Chondrocyte (in vitro differentiated cells): ENCODE measurements at regions not wholly inside any gene's neighbourhood (a gene's known extent, or its start where the extent isn't known, plus 50 kb on each side); places are given as distances from the start of the nearest gene placed in this dataset.

Experiments used
- DNase-seq: peaks from one replicate; pipeline ENCODE4 v3.0.0; 2021; ENCODE audit warnings: mixed read lengths, low spot score
- H3K27ac Mint-ChIP-seq: one replicate; pipeline ENCODE4 v1.8.0; 2021; ENCODE audit warnings: mild to moderate bottlenecking, moderate library complexity, mixed read lengths; ENCODE audit not compliant: unreplicated experiment
- H3K27me3 Mint-ChIP-seq: 2 replicates; pipeline ENCODE4 v1.8.0; 2021; ENCODE audit warnings: low read depth, mixed read lengths
- H3K36me3 Mint-ChIP-seq: 2 replicates; pipeline ENCODE4 v1.8.0; 2021; ENCODE audit warnings: low read depth, mixed read lengths
- H3K4me1 Mint-ChIP-seq: 2 replicates; pipeline ENCODE4 v1.8.0; 2021; ENCODE audit warnings: low read depth, mild to moderate bottlenecking, mixed read lengths
- H3K4me3 Mint-ChIP-seq: one replicate; pipeline ENCODE4 v1.8.0; 2021; ENCODE audit warnings: mild to moderate bottlenecking, moderate library complexity, mixed read lengths; ENCODE audit not compliant: unreplicated experiment
- H3K9me3 Mint-ChIP-seq: 2 replicates; pipeline ENCODE4 v1.8.0; 2021; ENCODE audit warnings: low read depth, mixed read lengths
- TF ChIP-seq, protein P1 (sequence below): fragments of 200-600 bp; sonication (generic); IDR thresholded peaks from 2 replicates; pipeline ENCODE4 v1.5.0; 2021; ENCODE audit warnings: antibody characterized with exemption, mild to moderate bottlenecking, moderate library complexity

DNA sequence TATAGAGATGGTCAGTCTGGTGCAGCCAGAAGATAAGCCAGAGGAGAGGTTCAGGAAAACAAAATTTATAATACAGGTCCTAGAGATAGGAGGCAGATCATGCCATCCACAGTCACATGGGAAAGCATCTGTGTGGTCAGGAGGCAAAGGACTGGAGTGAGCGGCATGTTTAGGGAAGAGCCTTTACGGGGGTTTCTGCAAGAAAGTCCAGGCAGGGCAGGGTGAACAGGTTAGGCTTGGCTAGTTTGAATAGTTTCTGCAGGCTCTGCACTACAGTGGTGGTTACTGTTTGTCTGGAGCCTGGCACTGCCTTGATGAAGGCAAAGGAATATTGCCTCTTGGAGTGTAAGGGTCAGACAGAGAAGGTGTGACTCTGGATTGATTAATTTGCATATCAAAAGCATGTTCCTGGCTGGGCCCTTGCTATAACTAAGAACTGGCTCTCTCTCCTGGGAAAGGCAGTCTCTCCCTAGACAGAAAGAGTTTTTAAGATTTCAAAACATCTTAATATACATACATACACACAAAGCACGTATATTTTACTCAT lies 1034.7 kb upstream of the CHAC2 start:
- Mint-ChIP-seq H3K4me1 (no peaks in the 10 kb centered on the region), H3K27ac (no peak overlapping the region), H3K4me3 (no peak overlapping the region), H3K27me3 (no peaks in the 10 kb centered on the region), H3K36me3 (no peaks in the 10 kb centered on the region), H3K9me3 (peaks cover 7% of the 10 kb centered on the region)
- no peak for DNase-seq
- TF ChIP-seq, protein P1, sequence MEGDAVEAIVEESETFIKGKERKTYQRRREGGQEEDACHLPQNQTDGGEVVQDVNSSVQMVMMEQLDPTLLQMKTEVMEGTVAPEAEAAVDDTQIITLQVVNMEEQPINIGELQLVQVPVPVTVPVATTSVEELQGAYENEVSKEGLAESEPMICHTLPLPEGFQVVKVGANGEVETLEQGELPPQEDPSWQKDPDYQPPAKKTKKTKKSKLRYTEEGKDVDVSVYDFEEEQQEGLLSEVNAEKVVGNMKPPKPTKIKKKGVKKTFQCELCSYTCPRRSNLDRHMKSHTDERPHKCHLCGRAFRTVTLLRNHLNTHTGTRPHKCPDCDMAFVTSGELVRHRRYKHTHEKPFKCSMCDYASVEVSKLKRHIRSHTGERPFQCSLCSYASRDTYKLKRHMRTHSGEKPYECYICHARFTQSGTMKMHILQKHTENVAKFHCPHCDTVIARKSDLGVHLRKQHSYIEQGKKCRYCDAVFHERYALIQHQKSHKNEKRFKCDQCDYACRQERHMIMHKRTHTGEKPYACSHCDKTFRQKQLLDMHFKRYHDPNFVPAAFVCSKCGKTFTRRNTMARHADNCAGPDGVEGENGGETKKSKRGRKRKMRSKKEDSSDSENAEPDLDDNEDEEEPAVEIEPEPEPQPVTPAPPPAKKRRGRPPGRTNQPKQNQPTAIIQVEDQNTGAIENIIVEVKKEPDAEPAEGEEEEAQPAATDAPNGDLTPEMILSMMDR, result no peak

DNA sequence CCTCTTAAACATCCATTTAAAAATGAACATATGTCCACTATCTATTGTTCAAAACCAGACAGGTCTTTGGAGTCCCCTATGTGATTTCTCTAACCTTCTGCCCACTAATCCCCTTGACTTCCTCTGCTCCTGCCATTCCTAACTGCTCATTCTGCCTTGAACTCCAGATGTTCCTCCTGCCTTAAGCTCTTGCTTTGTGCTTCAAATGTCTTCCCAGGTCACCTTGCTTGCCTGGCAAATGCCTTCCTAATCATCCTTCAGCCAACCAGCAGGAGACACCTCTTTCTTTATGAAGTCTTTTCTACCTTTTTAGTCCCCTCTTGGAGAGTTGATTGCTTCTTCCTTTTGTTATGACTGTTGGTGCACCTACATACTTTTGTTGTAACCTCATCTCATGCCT lies 1043.0 kb upstream of the CHAC2 start:
- DNase-seq, result no peak
- no peak overlapping the region for H3K27ac Mint-ChIP-seq
- H3K9me3 Mint-ChIP-seq, result peaks cover 11% of the 10 kb centered on the region
- H3K36me3 Mint-ChIP-seq, result no peaks in the 10 kb centered on the region
- no peaks in the 10 kb centered on the region for H3K4me1 Mint-ChIP-seq
- H3K27me3 Mint-ChIP-seq, result no peaks in the 10 kb centered on the region
- no peak overlapping the region for H3K4me3 Mint-ChIP-seq
- TF ChIP-seq, protein P1, result no peak

DNA sequence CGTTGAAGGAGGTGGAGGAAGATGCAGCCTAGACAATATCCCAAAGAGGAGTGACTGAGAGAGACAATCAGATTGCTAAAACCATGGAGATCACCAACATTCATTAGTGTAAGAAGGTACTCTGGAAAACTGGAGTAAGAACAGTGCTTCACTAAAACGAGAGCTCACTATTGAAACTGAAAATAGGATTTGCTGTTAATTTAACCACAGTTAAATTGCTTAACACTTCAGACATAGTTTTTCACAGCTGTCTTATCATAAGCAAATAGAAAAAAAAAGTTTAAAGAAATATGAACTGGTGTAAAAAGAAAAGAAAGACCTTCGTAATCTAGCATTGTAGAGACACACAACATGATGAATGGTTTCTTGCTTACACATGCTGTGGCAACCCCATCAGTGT lies 1049.8 kb upstream of the CHAC2 start:
- Mint-ChIP-seq H3K4me3 (no peak overlapping the region), H3K36me3 (no peaks in the 10 kb centered on the region), H3K27me3 (no peaks in the 10 kb centered on the region), H3K9me3 (no peaks in the 10 kb centered on the region), H3K4me1 (no peaks in the 10 kb centered on the region), H3K27ac (no peak overlapping the region)
- TF ChIP-seq, protein P1, result no peak
- DNase-seq, result no peak

DNA sequence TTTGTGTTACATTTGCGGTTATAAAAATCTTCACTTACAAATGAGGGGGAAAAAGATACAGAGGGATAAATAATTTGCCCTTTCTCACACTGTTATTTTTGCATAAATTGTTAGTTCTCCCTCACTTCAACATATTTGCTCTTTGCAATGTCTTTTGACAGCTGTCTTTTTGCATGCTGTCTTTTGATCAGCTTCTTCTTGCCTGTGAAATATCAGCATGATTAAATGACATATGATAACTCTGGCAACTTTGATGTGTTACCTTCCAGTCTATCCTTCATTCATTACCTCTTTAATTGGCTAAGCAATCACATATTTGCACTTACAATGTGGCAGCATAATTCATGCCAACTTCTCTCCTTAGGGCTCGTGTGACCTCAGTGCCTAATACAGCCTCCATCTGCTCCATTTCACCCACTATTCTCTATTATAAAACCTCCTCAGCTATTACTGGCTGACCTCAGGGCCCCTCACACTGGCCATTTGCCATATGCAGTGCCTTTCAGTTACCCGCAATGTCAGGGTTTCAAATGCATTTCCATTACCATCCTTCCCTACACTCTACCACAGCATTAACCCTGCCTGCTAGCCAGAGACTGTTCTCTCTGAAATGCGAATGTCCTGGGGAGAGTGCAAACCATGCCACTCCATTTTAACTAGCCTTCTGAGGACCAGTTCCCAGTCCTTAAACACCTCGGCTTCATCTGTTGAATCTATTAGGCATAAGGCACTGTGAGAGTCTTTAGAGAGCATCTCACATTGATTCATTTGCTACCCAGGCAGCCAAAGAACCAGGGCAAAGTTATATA lies 1056.6 kb upstream of the CHAC2 start:
- no peaks in the 10 kb centered on the region for H3K36me3 Mint-ChIP-seq
- no peak overlapping the region for H3K27ac Mint-ChIP-seq
- no peaks in the 10 kb centered on the region for H3K4me1 Mint-ChIP-seq
- H3K27me3 Mint-ChIP-seq, result no peaks in the 10 kb centered on the region
- no peak overlapping the region for H3K4me3 Mint-ChIP-seq
- no peaks in the 10 kb centered on the region for H3K9me3 Mint-ChIP-seq
- no peak for DNase-seq
- TF ChIP-seq, protein P1, result no peak

DNA sequence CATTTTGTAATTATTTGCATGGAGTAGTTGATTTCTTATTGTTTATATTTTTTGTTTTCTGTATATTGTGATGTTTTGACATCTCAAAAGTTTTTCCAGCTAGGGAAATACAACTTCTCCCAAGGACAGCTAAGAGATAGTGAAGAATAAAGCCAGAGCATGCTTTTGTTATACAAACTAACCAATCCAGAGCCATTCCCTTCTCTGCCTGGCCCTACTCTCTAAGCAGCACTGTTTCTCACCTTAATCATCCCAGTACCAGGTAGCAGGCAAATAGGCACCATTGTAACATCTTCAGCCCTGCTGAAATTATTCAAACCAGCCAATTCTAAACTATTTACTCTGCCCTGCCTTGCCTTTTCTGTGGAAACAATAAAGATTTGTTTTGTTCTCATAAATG lies 1063.4 kb upstream of the CHAC2 start:
- H3K27ac Mint-ChIP-seq, result no peak overlapping the region
- no peak for DNase-seq
- no peaks in the 10 kb centered on the region for H3K4me1 Mint-ChIP-seq
- H3K36me3 Mint-ChIP-seq, result no peaks in the 10 kb centered on the region
- H3K27me3 Mint-ChIP-seq, result peaks cover 2% of the 10 kb centered on the region
- H3K4me3 Mint-ChIP-seq, result no peak overlapping the region
- TF ChIP-seq, protein P1, result no peak
- H3K9me3 Mint-ChIP-seq, result no peaks in the 10 kb centered on the region
